PC-9 (cell line): ENCODE measurements at regions not wholly inside any gene's neighbourhood (a gene's known extent, or its start where the extent isn't known, plus 50 kb on each side); places are given as distances from the start of the nearest gene placed in this dataset.

Experiments used
- EZH2 ChIP-seq: fragments of 200-600 bp; sonication (generic); IDR thresholded peaks from 2 replicates; pipeline ENCODE4 v1.8.0; 2017; ENCODE audit warnings: antibody characterized with exemption, low read depth
- TF ChIP-seq, protein P1 (sequence below): fragments of 200-600 bp; sonication (generic); conservative IDR thresholded peaks from 2 replicates; pipeline ENCODE4 v1.6.1; 2017; ENCODE audit warnings: mixed run types, antibody characterized with exemption, mild to moderate bottlenecking, moderate library complexity

DNA sequence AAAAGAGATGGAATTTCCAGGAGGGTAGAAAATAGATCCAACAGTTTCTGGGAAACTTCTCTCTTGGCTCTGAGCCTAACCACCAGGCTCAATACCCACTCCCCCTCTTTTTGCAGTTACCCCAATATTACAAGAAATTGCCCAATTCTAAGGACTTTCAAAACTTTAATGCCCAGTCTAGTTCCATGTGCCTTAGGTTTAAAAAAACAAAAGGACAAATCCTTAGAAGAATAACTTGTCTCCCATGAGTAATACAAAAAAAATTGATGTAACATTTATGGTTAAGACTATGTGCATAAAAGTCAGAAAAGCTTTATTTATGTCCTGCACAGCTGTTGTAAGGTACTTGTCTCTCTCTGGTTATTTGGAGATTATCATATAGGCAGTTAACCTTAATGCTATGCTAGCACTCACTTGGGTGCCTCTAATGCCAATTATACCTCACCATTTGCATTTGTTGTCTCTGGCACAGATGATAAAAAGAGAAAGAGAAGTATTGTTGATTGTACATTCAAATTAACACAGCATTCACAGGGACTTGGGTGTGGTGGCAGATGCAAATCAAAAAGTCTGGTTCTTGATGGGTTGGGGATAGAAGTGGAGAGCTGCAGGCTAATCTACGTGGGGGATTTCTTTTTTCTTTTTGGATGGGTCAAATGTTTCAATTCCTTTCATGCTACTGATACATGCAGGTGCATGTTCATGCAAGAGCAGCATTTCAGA lies 159.4 kb downstream of the PIK3R1 start:
- TF ChIP-seq, protein P1, sequence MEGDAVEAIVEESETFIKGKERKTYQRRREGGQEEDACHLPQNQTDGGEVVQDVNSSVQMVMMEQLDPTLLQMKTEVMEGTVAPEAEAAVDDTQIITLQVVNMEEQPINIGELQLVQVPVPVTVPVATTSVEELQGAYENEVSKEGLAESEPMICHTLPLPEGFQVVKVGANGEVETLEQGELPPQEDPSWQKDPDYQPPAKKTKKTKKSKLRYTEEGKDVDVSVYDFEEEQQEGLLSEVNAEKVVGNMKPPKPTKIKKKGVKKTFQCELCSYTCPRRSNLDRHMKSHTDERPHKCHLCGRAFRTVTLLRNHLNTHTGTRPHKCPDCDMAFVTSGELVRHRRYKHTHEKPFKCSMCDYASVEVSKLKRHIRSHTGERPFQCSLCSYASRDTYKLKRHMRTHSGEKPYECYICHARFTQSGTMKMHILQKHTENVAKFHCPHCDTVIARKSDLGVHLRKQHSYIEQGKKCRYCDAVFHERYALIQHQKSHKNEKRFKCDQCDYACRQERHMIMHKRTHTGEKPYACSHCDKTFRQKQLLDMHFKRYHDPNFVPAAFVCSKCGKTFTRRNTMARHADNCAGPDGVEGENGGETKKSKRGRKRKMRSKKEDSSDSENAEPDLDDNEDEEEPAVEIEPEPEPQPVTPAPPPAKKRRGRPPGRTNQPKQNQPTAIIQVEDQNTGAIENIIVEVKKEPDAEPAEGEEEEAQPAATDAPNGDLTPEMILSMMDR: no peak
- TF ChIP-seq EZH2: no peak
